Activated effector memory CD4-positive, alpha-beta T cell treated with Interleukin-2 at 50 U/mL for 16 hours (primary cell): ENCODE measurements at regions not wholly inside any gene's neighbourhood (a gene's known extent, or its start where the extent isn't known, plus 50 kb on each side); places are given as distances from the start of the nearest gene placed in this dataset.
"Not testable (repeated sequence)": the region's sequence is repeated elsewhere in the genome, so short reads cannot be mapped to it uniquely, and the experiment has no call there.

Experiments
- DNase-seq: peaks from one replicate; pipeline ENCODE4 v3.0.0-alpha.2; 2020

- DNase-seq = no peak
Observed at GRCh38 chr17:33910200-33910857, 344.8 kb upstream of the CCL2 start.

GRCh38 chr17:33914125-33914524 is 341.0 kb upstream of the CCL2 start:
- DNase-seq = no peak

- no peak for DNase-seq
Observed at GRCh38 chr17:33922971-33923370, 332.1 kb upstream of the CCL2 start.

- no peak for DNase-seq
Observed at GRCh38 chr17:33924104-33924503, 331.0 kb upstream of the CCL2 start.

- DNase-seq = no peak
Observed at GRCh38 chr17:33925649-33926048, 329.4 kb upstream of the CCL2 start.

- no peak for DNase-seq
Observed at GRCh38 chr17:33927732-33928133, 327.4 kb upstream of the CCL2 start.

- DNase-seq = no peak
Observed at GRCh38 chr17:33929181-33929724, 325.8 kb upstream of the CCL2 start.

- not testable (repeated sequence) for DNase-seq
Observed at GRCh38 chr17:33931148-33931814, 323.8 kb upstream of the CCL2 start.

- DNase-seq = no peak
Observed at GRCh38 chr17:33932996-33933395, 322.1 kb upstream of the CCL2 start.

- DNase-seq = no peak
Observed at GRCh38 chr17:33933576-33933975, 321.5 kb upstream of the CCL2 start.

GRCh38 chr17:33934696-33935095 is 320.4 kb upstream of the CCL2 start:
- DNase-seq = no peak

- no peak for DNase-seq
Observed at GRCh38 chr17:33935822-33936221, 319.3 kb upstream of the CCL2 start.

GRCh38 chr17:33936764-33937163 is 318.3 kb upstream of the CCL2 start:
- no peak for DNase-seq

- DNase-seq = no peak
Observed at GRCh38 chr17:33939959-33940358, 315.1 kb upstream of the CCL2 start.

- no peak for DNase-seq
Observed at GRCh38 chr17:33940769-33941370, 314.2 kb upstream of the CCL2 start.

GRCh38 chr17:33941744-33942143 is 313.3 kb upstream of the CCL2 start:
- DNase-seq = no peak

GRCh38 chr17:33942414-33942813 is 312.7 kb upstream of the CCL2 start:
- DNase-seq = no peak

- no peak for DNase-seq
Observed at GRCh38 chr17:33944412-33944811, 310.7 kb upstream of the CCL2 start.

- no peak for DNase-seq
Observed at GRCh38 chr17:33944826-33945225, 310.3 kb upstream of the CCL2 start.

GRCh38 chr17:33945646-33946546 is 309.2 kb upstream of the CCL2 start:
- DNase-seq = no peak

GRCh38 chr17:33947762-33948161 is 307.3 kb upstream of the CCL2 start:
- DNase-seq = no peak

GRCh38 chr17:33948309-33948708 is 306.8 kb upstream of the CCL2 start:
- DNase-seq = no peak

- no peak for DNase-seq
Observed at GRCh38 chr17:33949100-33949499, 306.0 kb upstream of the CCL2 start.
